DOHH2 (cell line): ENCODE measurements at regions not wholly inside any gene's neighbourhood (a gene's known extent, or its start where the extent isn't known, plus 50 kb on each side); places are given as distances from the start of the nearest gene placed in this dataset.

Experiments
- H3F3A ChIP-seq: fragments of 200-600 bp; sonication (generic), shearing (Covaris generic); 2 replicates; pipeline ENCODE4 v1.6.0; 2016; ENCODE audit warnings: antibody characterized with exemption, mild to moderate bottlenecking; ENCODE audit not compliant: control insufficient read depth, insufficient read depth
- H3K27ac ChIP-seq: fragments of 200-600 bp; sonication (generic); 2 replicates; pipeline ENCODE4 v1.5.1; 2014; ENCODE audit warnings: low read depth, mild to moderate bottlenecking, low read length, moderate library complexity
- H3K27me3 ChIP-seq: fragments of 200-600 bp; sonication (generic); 2 replicates; pipeline ENCODE4 v1.6.1; 2014; ENCODE audit warnings: mild to moderate bottlenecking, low read length, mixed read lengths; ENCODE audit not compliant: control insufficient read depth
- H3K36me3 ChIP-seq: fragments of 200-600 bp; sonication (generic); 2 replicates; pipeline ENCODE4 v1.6.1; 2014; ENCODE audit warnings: mild to moderate bottlenecking, low read length, moderate library complexity, mixed read lengths; ENCODE audit not compliant: control insufficient read depth
- H3K4me1 ChIP-seq: fragments of 200-600 bp; sonication (generic); 2 replicates; pipeline ENCODE4 v1.6.1; 2014; ENCODE audit warnings: mild to moderate bottlenecking, low read length, mixed read lengths; ENCODE audit not compliant: control insufficient read depth
- H3K4me2 ChIP-seq: fragments of 200-600 bp; sonication (generic); 2 replicates; pipeline ENCODE4 v1.6.0; 2014; ENCODE audit warnings: mild to moderate bottlenecking, low read length, moderate library complexity
- H3K4me3 ChIP-seq: fragments of 200-600 bp; sonication (generic); 2 replicates; pipeline ENCODE4 v1.5.1; 2014; ENCODE audit warnings: mild to moderate bottlenecking, low read length, mixed read lengths
- H3K79me2 ChIP-seq: fragments of 200-600 bp; sonication (generic); 2 replicates; pipeline ENCODE4 v1.6.1; 2014; ENCODE audit warnings: mild to moderate bottlenecking, low read length, mixed read lengths; ENCODE audit not compliant: control insufficient read depth
- H3K9me2 ChIP-seq: fragments of 200-600 bp; sonication (generic); replicated peaks from 2 replicates; pipeline ENCODE4 v1.6.1; 2014; ENCODE audit warnings: mild to moderate bottlenecking, low read length, mixed read lengths; ENCODE audit not compliant: control insufficient read depth
- H3K9me3 ChIP-seq: fragments of 200-600 bp; sonication (generic); 2 replicates; pipeline ENCODE4 v1.6.1; 2014; ENCODE audit warnings: antibody characterized with exemption, low read length, mixed read lengths; ENCODE audit not compliant: control insufficient read depth, insufficient read depth
- H4K20me1 ChIP-seq: fragments of 200-600 bp; sonication (generic); 2 replicates; pipeline ENCODE4 v1.6.0; 2014; ENCODE audit warnings: low read depth, mild to moderate bottlenecking, antibody characterized with exemption, low read length, moderate library complexity; ENCODE audit not compliant: control insufficient read depth, insufficient read depth
- EZH2phosphoT487 ChIP-seq: fragments of 200-600 bp; sonication (generic); IDR thresholded peaks from 2 replicates; pipeline ENCODE4 v1.6.1; 2017; ENCODE audit warnings: borderline replicate concordance, mild to moderate bottlenecking, antibody characterized with exemption, low read length, moderate library complexity, mixed read lengths
- TF ChIP-seq, protein P1 (sequence below): fragments of 200-600 bp; sonication (generic); IDR thresholded peaks from one replicate; pipeline ENCODE4 v1.5.1; 2014; ENCODE audit warnings: antibody characterized with exemption, mild to moderate bottlenecking, low read depth, low read length; ENCODE audit not compliant: poor library complexity, severe bottlenecking

DNA sequence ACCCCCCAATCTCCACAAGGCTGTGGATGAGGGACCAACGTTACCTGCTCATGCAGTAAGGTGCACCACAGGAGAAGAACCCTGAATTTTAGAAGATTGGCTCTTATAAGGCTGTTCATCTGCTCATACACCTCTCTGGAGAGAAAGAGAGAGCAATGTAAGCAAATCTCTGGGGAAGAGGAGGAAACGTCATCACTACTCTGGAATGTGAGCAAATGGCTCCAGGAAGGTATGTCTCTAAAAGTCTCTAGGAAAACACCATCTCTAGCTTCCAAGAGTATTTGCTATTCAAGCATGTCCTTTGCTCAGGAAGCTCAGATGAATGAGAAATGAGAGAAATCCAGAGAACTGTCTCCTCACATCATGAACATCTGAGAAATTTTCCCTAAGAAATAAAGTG is 235.4 kb downstream of the TBL1XR1 start:
- H3K27me3 ChIP-seq: no peaks in the 10 kb centered on the region
- no peaks in the 10 kb centered on the region for H3K79me2 ChIP-seq
- no peaks in the 10 kb centered on the region for H3K36me3 ChIP-seq
- no peaks in the 10 kb centered on the region for H3K4me1 ChIP-seq
- H3F3A ChIP-seq: no peaks in the 10 kb centered on the region
- H3K4me3 ChIP-seq: no peak overlapping the region
- TF ChIP-seq, protein P1, sequence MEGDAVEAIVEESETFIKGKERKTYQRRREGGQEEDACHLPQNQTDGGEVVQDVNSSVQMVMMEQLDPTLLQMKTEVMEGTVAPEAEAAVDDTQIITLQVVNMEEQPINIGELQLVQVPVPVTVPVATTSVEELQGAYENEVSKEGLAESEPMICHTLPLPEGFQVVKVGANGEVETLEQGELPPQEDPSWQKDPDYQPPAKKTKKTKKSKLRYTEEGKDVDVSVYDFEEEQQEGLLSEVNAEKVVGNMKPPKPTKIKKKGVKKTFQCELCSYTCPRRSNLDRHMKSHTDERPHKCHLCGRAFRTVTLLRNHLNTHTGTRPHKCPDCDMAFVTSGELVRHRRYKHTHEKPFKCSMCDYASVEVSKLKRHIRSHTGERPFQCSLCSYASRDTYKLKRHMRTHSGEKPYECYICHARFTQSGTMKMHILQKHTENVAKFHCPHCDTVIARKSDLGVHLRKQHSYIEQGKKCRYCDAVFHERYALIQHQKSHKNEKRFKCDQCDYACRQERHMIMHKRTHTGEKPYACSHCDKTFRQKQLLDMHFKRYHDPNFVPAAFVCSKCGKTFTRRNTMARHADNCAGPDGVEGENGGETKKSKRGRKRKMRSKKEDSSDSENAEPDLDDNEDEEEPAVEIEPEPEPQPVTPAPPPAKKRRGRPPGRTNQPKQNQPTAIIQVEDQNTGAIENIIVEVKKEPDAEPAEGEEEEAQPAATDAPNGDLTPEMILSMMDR: no peak
- TF ChIP-seq EZH2phosphoT487: no peak
- H3K9me2 ChIP-seq: no peaks in the 10 kb centered on the region
- H3K27ac ChIP-seq: no peak overlapping the region
- no peak overlapping the region for H3K4me2 ChIP-seq
- no peaks in the 10 kb centered on the region for H4K20me1 ChIP-seq
- no peaks in the 10 kb centered on the region for H3K9me3 ChIP-seq

DNA sequence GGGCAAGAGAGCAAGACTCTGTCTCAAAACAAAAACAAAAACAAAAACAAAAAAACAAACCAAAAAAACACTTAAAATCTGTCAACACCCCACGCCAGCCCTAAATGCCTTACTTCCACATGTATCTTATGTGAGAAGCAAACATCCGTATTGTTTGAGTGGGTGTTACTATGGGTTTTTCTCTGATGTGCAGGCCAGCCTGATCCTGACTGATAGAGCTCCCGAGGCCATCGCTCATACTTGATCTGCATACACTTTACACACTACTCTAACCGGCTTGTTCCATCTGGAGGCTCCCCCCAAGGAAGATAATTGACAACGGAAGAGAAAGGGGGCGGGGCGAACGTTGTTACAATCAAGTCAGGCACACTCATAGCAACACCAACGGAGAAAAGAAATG is 237.4 kb downstream of the TBL1XR1 start:
- Histone ChIP-seq H3F3A (no peaks in the 10 kb centered on the region), H3K27me3 (no peaks in the 10 kb centered on the region), H4K20me1 (no peaks in the 10 kb centered on the region), H3K4me3 (no peak overlapping the region), H3K4me2 (no peak overlapping the region), H3K36me3 (no peaks in the 10 kb centered on the region), H3K9me2 (no peaks in the 10 kb centered on the region), H3K9me3 (no peaks in the 10 kb centered on the region), H3K27ac (no peak overlapping the region), H3K4me1 (no peaks in the 10 kb centered on the region), H3K79me2 (no peaks in the 10 kb centered on the region)
- TF ChIP-seq, protein P1: no peak
- TF ChIP-seq EZH2phosphoT487: no peak

DNA sequence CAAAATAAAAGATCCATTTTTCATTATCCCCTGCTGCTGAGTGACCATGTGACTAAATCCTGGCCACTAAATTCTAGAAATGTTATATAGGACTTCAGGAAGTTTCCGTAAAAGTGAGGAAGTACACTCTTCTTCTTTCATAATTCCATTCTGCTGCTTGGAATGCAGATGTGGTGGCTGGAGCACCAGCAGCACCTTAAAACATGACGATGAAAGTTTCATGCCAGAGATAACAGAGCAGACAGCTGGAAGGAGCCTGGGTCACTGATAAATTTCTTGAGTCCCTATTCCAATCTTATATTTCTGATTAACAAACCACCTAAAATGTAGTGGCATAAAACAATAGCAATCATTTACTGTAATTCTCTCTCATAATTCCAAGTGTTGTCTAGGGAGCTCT is 238.7 kb downstream of the TBL1XR1 start:
- no peaks in the 10 kb centered on the region for H3K27me3 ChIP-seq
- H3K27ac ChIP-seq: no peak overlapping the region
- no peaks in the 10 kb centered on the region for H3K9me3 ChIP-seq
- no peak for TF ChIP-seq EZH2phosphoT487
- TF ChIP-seq, protein P1: no peak
- no peaks in the 10 kb centered on the region for H3K79me2 ChIP-seq
- no peaks in the 10 kb centered on the region for H3K36me3 ChIP-seq
- no peak overlapping the region for H3K4me2 ChIP-seq
- H3F3A ChIP-seq: no peaks in the 10 kb centered on the region
- no peaks in the 10 kb centered on the region for H3K4me1 ChIP-seq
- no peaks in the 10 kb centered on the region for H3K9me2 ChIP-seq
- no peaks in the 10 kb centered on the region for H4K20me1 ChIP-seq
- no peak overlapping the region for H3K4me3 ChIP-seq

DNA sequence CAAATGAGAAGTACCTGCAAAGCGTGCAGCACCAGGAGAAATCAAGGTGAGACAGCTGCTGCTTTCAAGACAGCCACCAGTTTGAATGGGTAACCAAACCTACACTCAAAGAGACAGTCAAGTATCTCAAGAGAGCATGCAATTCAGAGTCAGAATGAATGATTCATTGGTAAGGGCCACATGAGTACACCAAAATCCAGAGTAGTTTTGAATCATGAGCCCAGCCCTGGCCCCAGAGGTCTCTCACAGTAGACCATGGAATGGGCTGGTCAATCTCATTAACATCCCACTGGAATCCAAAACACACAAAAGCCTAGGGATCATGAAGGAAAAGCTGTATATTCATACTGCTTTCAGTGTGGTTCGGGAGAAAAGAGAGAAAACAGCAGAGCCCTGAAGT is 242.8 kb downstream of the TBL1XR1 start:
- H3K36me3 ChIP-seq: no peaks in the 10 kb centered on the region
- H3K27ac ChIP-seq: no peak overlapping the region
- no peaks in the 10 kb centered on the region for H3K27me3 ChIP-seq
- no peaks in the 10 kb centered on the region for H3F3A ChIP-seq
- TF ChIP-seq EZH2phosphoT487: no peak
- TF ChIP-seq, protein P1: no peak
- no peaks in the 10 kb centered on the region for H4K20me1 ChIP-seq
- H3K79me2 ChIP-seq: no peaks in the 10 kb centered on the region
- no peaks in the 10 kb centered on the region for H3K9me3 ChIP-seq
- no peaks in the 10 kb centered on the region for H3K4me1 ChIP-seq
- H3K4me3 ChIP-seq: no peak overlapping the region
- H3K4me2 ChIP-seq: no peak overlapping the region
- no peaks in the 10 kb centered on the region for H3K9me2 ChIP-seq
